ENCODE measurements at regions not wholly inside any gene's neighbourhood (a gene's known extent, or its start where the extent isn't known, plus 50 kb on each side); places are given as distances from the start of the nearest gene placed in this dataset.
"Not testable (repeated sequence)": the region's sequence is repeated elsewhere in the genome, so short reads cannot be mapped to it uniquely, and the experiment has no call there.

DNA sequence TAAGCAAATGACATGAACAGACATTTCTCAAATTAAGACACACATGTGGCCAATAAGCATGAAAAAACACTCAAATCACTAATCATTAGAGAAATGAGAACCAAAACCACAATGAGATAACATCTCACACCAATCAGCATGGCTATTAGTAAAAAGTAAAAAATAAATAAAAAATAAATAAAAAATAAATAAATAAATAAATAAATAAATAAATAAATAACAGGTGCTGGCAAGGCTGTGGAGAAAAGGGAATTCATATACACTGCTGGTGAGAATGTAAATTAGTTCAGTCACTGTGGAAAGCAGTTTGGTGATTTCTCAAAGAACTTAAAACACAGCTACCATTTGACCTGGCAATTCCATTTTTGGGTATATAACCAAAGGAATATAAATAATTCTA lies 167.1 kb upstream of the CNKSR2 start:
- Histone ChIP-seq H2AK5ac (ENCODE audit: low read length) (no peak overlapping the region), H4K8ac (ENCODE audit: low read depth, low read length) (no peak overlapping the region), H3K4me3 (ENCODE audit: low read depth, low read length) (no peak overlapping the region), H3K23ac (ENCODE audit: low read length) (no peak overlapping the region), H3K4ac (ENCODE audit: low read depth, low read length) (no peak overlapping the region), H4K91ac (ENCODE audit: low read depth, low read length) (no peak overlapping the region), H3K9ac (ENCODE audit: low read length) (no peak overlapping the region), H3K14ac (ENCODE audit: low read length) (no peak overlapping the region), H3K79me1 (ENCODE audit: low read length) (no peaks in the 10 kb centered on the region), H3K9me3 (ENCODE audit: insufficient read depth, low read depth, low read length) (peaks cover 2% of the 10 kb centered on the region), H3K4me1 (ENCODE audit: control insufficient read depth in 1 of 2, insufficient read depth in 2 of 2, low read length in 2 of 2) (no peaks in the 10 kb centered on the region), H3K27me3 (ENCODE audit: insufficient read depth, low read length) (no peaks in the 10 kb centered on the region), H3K4me2 (ENCODE audit: low read length) (no peak overlapping the region), H4K12ac (ENCODE audit: low read depth, low read length) (no peak overlapping the region), H3K27ac (ENCODE audit: low read depth, low read length) (no peak overlapping the region), H3K18ac (ENCODE audit: low read length) (no peak overlapping the region), H2BK12ac (ENCODE audit: low read length) (no peak overlapping the region), H3K79me2 (ENCODE audit: control insufficient read depth, insufficient read depth, low read length, poor library complexity) (no peaks in the 10 kb centered on the region), H3K36me3 (ENCODE audit: control insufficient read depth in 1 of 2, insufficient read depth in 2 of 2, low read length in 2 of 2) (no peaks in the 10 kb centered on the region), H2AFZ (ENCODE audit: insufficient read depth, low read length, poor library complexity) (no peak overlapping the region), H2BK5ac (ENCODE audit: low read depth, low read length, poor library complexity) (no peak overlapping the region), H2BK120ac (ENCODE audit: insufficient read depth, low read length, poor library complexity) (no peak overlapping the region)
- no peak for DNase-seq

- H3K9me3 ChIP-seq (ENCODE audit: insufficient read depth, low read depth, low read length); H3K4me3 ChIP-seq (ENCODE audit: low read depth, low read length); H3K79me2 ChIP-seq (ENCODE audit: control insufficient read depth, insufficient read depth, low read length, poor library complexity); H3K27ac ChIP-seq (ENCODE audit: low read depth, low read length); H4K12ac ChIP-seq (ENCODE audit: low read depth, low read length); DNase-seq; H2AFZ ChIP-seq (ENCODE audit: insufficient read depth, low read length, poor library complexity); H4K8ac ChIP-seq (ENCODE audit: low read depth, low read length); H3K4me2 ChIP-seq (ENCODE audit: low read length); H3K36me3 ChIP-seq (ENCODE audit: control insufficient read depth in 1 of 2, insufficient read depth in 2 of 2, low read length in 2 of 2); H2AK5ac ChIP-seq (ENCODE audit: low read length); H2BK120ac ChIP-seq (ENCODE audit: insufficient read depth, low read length, poor library complexity); H3K79me1 ChIP-seq (ENCODE audit: low read length); H3K4me1 ChIP-seq (ENCODE audit: control insufficient read depth in 1 of 2, insufficient read depth in 2 of 2, low read length in 2 of 2); H4K91ac ChIP-seq (ENCODE audit: low read depth, low read length); H3K18ac ChIP-seq (ENCODE audit: low read length); H2BK12ac ChIP-seq (ENCODE audit: low read length); H3K14ac ChIP-seq (ENCODE audit: low read length); H2BK5ac ChIP-seq (ENCODE audit: low read depth, low read length, poor library complexity); H3K27me3 ChIP-seq (ENCODE audit: insufficient read depth, low read length); H3K4ac ChIP-seq (ENCODE audit: low read depth, low read length); H3K23ac ChIP-seq (ENCODE audit: low read length); H3K9ac ChIP-seq (ENCODE audit: low read length): not testable (repeated sequence)
- WGBS (ENCODE audit: extremely low coverage, insufficient coverage, insufficient read length) = no CpG with 5 or more reads among the region's 3 CpGs
These were observed 155.0 kb upstream of the CNKSR2 start for GRCh38 chrX:21219208-21219607.

- Histone ChIP-seq H3K14ac (ENCODE audit: low read length) (no peak overlapping the region), H3K4me2 (ENCODE audit: low read length) (no peak overlapping the region)
- DNase-seq = no peak
These were observed 148.6 kb upstream of the CNKSR2 start for GRCh38 chrX:21225643-21226042.

GRCh38 chrX:21228974-21229373 lies 145.2 kb upstream of the CNKSR2 start:
- not testable (repeated sequence) for H4K91ac ChIP-seq (ENCODE audit: low read depth, low read length); H3K9me3 ChIP-seq (ENCODE audit: insufficient read depth, low read depth, low read length); H3K4me3 ChIP-seq (ENCODE audit: low read depth, low read length); H3K36me3 ChIP-seq (ENCODE audit: control insufficient read depth in 1 of 2, insufficient read depth in 2 of 2, low read length in 2 of 2); H3K79me2 ChIP-seq (ENCODE audit: control insufficient read depth, insufficient read depth, low read length, poor library complexity); H2AK5ac ChIP-seq (ENCODE audit: low read length); H2BK5ac ChIP-seq (ENCODE audit: low read depth, low read length, poor library complexity); H3K4ac ChIP-seq (ENCODE audit: low read depth, low read length); H2AFZ ChIP-seq (ENCODE audit: insufficient read depth, low read length, poor library complexity); H3K27ac ChIP-seq (ENCODE audit: low read depth, low read length); DNase-seq; H3K18ac ChIP-seq (ENCODE audit: low read length); H3K14ac ChIP-seq (ENCODE audit: low read length); H4K12ac ChIP-seq (ENCODE audit: low read depth, low read length); H4K8ac ChIP-seq (ENCODE audit: low read depth, low read length); H3K23ac ChIP-seq (ENCODE audit: low read length); H3K4me2 ChIP-seq (ENCODE audit: low read length); H3K9ac ChIP-seq (ENCODE audit: low read length); H2BK120ac ChIP-seq (ENCODE audit: insufficient read depth, low read length, poor library complexity); H2BK12ac ChIP-seq (ENCODE audit: low read length); H3K27me3 ChIP-seq (ENCODE audit: insufficient read depth, low read length); H3K4me1 ChIP-seq (ENCODE audit: control insufficient read depth in 1 of 2, insufficient read depth in 2 of 2, low read length in 2 of 2); H3K79me1 ChIP-seq (ENCODE audit: low read length)
- WGBS (ENCODE audit: extremely low coverage, insufficient coverage, insufficient read length) = no CpG with 5 or more reads among the region's 3 CpGs

More at GRCh38 chrX:21225643-21226042, 148.6 kb upstream of the CNKSR2 start:
- Histone ChIP-seq H3K36me3 (ENCODE audit: control insufficient read depth in 1 of 2, insufficient read depth in 2 of 2, low read length in 2 of 2) (no peaks in the 10 kb centered on the region), H4K8ac (ENCODE audit: low read depth, low read length) (no peak overlapping the region), H3K79me1 (ENCODE audit: low read length) (no peaks in the 10 kb centered on the region), H4K91ac (ENCODE audit: low read depth, low read length) (no peak overlapping the region), H3K23ac (ENCODE audit: low read length) (no peak overlapping the region), H3K18ac (ENCODE audit: low read length) (no peak overlapping the region), H2BK5ac (ENCODE audit: low read depth, low read length, poor library complexity) (no peak overlapping the region), H3K4me1 (ENCODE audit: control insufficient read depth in 1 of 2, insufficient read depth in 2 of 2, low read length in 2 of 2) (no peaks in the 10 kb centered on the region), H3K27ac (ENCODE audit: low read depth, low read length) (no peak overlapping the region), H3K79me2 (ENCODE audit: control insufficient read depth, insufficient read depth, low read length, poor library complexity) (no peaks in the 10 kb centered on the region), H2AK5ac (ENCODE audit: low read length) (no peak overlapping the region), H3K4me3 (ENCODE audit: low read depth, low read length) (no peak overlapping the region), H4K12ac (ENCODE audit: low read depth, low read length) (no peak overlapping the region), H2BK12ac (ENCODE audit: low read length) (no peak overlapping the region), H3K4ac (ENCODE audit: low read depth, low read length) (no peak overlapping the region), H3K9me3 (ENCODE audit: insufficient read depth, low read depth, low read length) (no peaks in the 10 kb centered on the region), H2AFZ (ENCODE audit: insufficient read depth, low read length, poor library complexity) (no peak overlapping the region), H2BK120ac (ENCODE audit: insufficient read depth, low read length, poor library complexity) (no peak overlapping the region), H3K9ac (ENCODE audit: low read length) (no peak overlapping the region), H3K27me3 (ENCODE audit: insufficient read depth, low read length) (no peaks in the 10 kb centered on the region)
- WGBS (ENCODE audit: extremely low coverage, insufficient coverage, insufficient read length) = no CpG with 5 or more reads among the region's 1 CpG

All from trophoblast cell (in vitro differentiated cells and primary cell).